SK-N-DZ (cell line): ENCODE measurements at regions not wholly inside any gene's neighbourhood (a gene's known extent, or its start where the extent isn't known, plus 50 kb on each side); places are given as distances from the start of the nearest gene placed in this dataset.

Source experiments
- DNase-seq: peaks from one replicate; pipeline ENCODE4 v3.0.0-alpha.2; 2015; ENCODE audit warnings: low spot score

DNA sequence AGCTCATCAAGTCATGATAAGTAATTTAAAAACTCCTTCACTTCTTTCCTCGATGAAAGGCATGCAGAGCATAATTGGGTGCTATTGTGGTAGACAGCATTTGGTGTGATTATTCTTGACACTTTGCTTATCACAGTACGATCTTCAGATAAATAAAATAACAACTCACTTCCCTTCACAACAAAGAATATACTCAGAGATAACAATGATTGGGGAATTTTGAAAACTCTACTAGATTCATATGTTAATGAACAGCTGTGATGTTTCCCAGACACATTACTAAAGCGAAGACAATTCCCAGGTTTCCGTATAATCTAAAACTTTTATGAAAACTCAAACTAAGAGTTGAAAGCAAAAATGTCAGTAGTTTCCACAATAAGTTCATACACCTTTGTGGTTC lies 670.6 kb upstream of the EPHA7 start:
- no peak for DNase-seq

DNA sequence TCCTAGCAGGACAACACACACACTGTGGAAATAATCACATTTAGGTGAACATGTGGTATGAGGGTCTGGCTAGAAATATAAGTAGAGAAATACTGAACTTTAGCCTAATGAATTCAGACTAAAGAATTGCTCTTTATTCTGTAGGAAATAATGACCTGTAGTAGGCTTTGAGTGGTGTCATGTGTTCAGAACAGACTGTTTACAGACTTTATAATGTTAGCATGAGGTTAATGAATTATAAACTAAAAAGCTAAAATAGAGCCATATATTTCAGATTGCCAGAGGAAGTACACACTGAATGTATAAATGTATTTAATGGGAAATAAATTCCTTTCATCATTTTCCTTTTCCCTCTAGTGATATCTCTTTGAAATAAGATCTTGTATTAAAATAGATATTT lies 669.5 kb upstream of the EPHA7 start:
- DNase-seq: no peak

DNA sequence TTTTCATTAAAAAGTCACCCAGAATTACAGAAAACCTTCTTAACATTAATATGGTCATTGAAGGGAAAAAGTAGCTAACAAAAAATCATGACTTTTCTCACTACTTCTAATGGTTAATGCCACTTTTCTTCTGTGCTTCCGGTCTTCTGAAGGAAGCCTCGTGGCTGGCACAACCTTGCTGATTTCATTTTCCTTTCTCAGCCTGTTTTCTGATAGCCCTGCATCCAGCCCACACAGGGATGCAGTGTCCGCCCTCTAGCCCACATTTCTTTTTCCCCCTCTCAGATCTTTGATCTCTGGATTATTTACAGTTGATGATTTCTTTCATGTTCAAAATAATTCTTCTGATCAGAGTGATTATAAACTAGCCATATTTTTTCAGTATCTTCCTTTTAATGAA lies 655.4 kb upstream of the EPHA7 start:
- DNase-seq: no peak

- no peak for DNase-seq
Observed at GRCh38 chr6:94071835-94072234, 652.5 kb upstream of the EPHA7 start.

GRCh38 chr6:94065707-94066337 lies 646.5 kb upstream of the EPHA7 start:
- no peak for DNase-seq

GRCh38 chr6:94052749-94053148 lies 633.4 kb upstream of the EPHA7 start:
- DNase-seq: no peak

DNA sequence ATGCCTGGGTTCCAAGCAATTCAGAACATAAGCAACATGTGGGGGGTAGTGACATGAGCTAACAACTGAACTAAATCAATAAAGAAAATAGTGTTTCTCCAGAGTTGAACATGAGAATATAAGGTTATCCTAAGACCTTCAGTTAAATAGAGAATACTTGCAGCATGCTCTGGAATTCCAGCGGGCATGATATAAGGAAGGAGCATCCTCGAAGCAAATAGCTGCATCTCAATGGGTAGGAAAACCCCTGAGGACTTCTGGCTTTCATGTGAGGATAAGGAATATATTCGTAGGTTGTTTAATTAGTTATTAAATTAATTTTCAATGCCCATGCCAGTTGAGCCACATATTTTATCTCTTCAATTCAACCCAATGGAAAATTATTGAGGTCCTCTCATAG lies 631.2 kb upstream of the EPHA7 start:
- no peak for DNase-seq

DNA sequence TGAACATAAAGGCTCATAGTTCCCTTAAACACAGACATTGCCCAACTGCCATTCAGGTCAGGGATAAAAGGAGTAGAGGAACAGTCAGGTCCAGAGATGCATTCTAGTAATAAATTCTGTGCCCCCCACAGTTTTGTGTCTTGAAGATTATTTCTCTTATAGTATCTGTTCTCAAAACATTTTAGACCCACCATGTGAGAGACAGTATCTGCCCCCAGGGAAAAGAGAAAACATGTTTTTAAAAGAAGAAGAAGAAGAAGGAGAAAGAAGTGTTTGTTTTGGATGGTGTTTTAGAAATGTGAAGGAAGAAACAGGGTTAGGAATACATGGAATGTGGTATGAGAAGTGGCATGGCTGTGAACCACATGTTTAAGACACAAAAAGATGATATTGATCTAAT lies 629.6 kb upstream of the EPHA7 start:
- no peak for DNase-seq

DNA sequence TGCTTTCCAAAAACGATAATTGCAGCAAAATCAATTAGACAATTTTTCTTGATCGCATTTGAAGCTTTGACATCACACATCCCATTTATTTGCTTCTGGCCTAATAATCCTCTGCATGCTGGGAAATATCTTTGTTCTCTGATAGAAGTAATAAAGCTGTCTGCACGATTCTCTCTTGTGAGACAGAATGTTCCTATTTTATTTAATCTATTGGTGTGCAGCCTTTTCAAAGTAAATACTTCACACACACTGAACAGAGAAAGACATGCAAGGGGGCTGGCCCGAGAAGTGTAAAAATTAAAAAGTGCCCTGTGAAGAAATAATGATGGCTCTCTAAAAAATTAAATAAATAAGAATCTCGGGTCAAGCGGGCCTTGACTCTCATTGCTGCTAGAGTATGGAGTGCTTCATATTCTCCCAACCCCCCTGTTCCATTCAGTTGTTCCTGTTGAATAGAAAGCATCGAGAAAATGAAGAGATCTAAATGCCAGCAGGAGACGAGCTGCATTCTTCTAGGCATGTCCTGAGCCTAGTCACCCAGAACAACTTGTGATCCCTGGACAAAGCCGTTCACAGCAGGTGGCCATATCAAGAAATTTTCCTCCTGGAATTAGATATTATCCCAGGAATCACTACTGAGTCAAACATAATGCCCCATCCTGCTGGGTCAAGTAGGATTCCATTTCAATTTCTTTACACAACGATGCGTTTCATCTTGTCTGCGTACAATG lies 625.9 kb upstream of the EPHA7 start:
- DNase-seq: no peak

DNA sequence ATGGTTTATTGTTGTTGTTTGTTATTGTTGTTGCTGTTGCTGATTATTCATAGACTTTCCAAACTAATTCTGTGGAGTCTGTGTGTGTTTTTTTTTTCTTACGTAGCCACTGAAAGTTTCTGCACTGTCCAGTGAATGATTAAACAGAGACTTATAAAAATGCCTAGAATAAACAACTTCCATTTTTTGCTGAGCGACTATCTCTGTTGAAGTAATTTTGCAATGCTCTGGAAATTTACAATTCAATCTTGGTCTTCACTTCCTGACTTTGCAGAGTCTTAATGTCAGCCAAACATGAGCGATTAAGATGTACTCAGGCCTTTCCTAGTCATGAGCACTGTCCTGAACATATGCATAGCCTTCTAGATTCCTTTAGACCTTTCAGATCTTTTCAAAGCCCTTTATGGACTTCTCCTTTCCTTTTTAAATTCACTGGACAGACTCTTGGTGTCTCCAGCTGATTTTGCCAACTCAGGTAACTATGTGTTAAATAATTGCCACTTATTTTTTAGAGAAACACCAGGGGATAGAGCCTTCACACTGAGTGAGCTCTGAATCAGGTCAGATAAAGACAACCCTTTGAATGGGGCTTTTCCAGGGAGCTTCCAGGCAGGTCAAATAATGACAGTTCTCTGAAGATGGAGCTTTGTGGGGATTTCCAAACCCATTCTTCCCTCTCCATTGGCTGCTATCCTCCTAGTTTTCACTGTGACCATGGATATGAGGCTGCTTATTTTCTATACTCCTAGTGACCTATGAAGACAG lies 622.8 kb upstream of the EPHA7 start:
- DNase-seq: no peak

DNA sequence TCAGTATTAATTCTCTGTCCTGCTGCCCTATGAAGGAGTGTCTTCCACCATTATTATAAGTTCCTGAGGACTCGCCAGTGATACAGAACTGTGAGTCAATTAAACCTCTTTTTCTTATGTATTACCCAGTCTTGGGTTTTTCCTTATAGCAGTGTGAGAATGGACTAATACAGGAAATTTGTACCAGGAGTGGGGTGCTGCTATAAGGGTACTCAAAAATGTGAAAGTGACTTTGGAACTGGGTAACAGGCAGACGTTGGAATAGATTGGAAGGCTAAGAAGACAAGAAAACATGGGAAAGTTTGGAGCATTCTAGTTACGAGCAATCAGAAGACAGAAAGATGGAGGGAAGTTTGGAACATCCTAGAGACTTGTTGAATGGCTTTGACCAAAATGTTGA lies 616.7 kb upstream of the EPHA7 start:
- DNase-seq: no peak

- DNase-seq: no peak
Observed at GRCh38 chr6:94027374-94027773, 608.0 kb upstream of the EPHA7 start.

DNA sequence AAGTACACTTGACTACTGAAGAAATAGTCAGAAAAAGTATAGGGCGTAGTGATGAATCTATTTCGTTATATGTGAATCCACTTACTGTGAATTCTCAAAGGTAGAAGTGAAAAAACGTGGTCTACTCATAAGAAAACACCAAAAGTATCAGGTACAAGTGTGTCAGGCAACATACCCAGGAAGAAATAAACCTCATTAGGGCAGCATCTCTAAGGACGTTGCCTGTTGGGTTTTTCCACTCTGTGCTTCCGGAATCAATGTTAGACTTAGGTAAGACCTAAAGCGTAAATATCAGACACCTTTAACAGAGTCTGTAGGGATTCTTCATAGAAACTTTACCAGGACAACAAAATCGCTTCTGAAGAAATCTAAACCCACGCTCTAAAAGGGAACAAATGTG lies 607.2 kb upstream of the EPHA7 start:
- DNase-seq: no peak

GRCh38 chr6:94005835-94006234 lies 586.5 kb upstream of the EPHA7 start:
- no peak for DNase-seq

- no peak for DNase-seq
Observed at GRCh38 chr6:93992976-93993375, 573.6 kb upstream of the EPHA7 start.

- no peak for DNase-seq
Observed at GRCh38 chr6:93989630-93990029, 570.3 kb upstream of the EPHA7 start.

- no peak for DNase-seq
Observed at GRCh38 chr6:93985953-93986352, 566.6 kb upstream of the EPHA7 start.

DNA sequence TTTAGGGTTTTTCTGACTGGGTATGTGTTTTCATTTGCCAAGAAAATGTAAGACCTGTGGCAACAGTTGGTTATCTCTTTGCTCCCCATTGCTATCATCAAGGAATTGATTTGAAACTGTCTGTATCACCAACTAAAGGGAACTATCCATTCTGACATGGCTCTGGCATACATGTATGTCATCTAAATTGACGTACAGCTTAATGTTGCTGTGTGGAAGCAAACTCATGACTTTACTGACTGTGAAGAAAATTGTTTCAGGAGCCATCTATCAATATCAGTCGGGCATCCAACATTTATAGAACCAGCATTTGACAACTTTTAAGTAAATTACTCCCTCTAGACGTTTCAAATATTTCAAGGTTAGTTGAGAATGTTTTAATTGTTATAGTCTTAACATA lies 555.8 kb upstream of the EPHA7 start:
- DNase-seq: no peak

DNA sequence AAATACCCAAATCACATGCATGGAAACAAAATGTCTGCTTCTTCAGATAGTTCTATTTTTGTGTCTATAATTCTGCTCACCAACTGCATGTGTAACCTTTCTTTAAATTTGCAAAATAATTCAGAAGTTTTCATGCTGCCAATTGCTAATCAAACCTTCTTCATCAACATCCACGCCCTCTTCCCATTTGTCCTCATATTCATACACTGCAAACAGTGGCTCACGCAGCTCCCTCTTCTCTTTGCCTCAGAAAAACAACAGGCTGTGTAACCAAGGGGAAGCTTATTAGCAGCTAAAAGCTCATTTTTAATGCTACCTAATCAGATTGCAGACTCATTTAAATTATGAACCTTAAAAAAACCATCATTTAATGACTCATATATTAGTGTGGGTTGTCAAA lies 555.0 kb upstream of the EPHA7 start:
- DNase-seq: no peak

GRCh38 chr6:93972791-93973190 lies 553.4 kb upstream of the EPHA7 start:
- DNase-seq: no peak

- DNase-seq: no peak
Observed at GRCh38 chr6:93970684-93971083, 551.3 kb upstream of the EPHA7 start.

DNA sequence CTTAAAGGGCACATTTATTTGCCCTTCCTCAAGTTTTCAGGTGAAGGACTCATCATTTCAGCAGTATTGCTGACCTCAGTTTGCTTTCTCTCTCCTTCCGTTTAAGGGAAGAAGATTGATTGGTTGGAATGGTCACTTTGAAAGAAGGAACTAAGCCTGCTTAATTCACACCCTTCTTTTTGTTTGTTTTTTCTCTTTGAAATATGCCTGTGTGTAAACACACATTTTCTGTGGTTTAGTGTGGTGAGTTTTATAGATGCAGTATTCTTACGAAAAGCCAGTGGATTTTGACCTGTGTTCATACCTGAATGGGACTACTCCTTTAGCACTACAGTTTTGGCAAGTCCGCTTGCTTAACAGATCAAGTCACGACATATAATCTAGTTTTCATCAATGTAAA lies 548.8 kb upstream of the EPHA7 start:
- DNase-seq: no peak

DNA sequence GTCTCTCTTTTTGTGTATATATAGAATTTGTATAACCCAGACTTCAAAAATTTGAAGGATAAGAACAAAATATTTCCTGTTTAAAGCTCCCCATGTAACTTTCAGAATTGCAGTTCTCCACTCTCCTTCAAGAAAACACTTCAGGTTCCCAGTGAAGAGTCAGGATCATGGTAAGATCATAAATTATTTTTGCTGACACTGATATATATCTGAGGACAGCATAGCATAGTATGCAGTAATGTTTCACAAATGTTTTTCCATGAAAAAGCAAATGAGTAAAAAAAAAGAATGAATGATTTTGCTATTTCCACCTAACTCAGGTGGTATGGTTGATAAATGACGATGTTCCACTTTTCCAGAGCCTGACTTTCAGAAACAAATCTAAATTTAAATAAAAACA lies 545.6 kb upstream of the EPHA7 start:
- DNase-seq: no peak
